Ovary (tissue), 7 donors: ENCODE measurements at regions not wholly inside any gene's neighbourhood (a gene's known extent, or its start where the extent isn't known, plus 50 kb on each side); places are given as distances from the start of the nearest gene placed in this dataset.

ENCODE experiments used
- DNase-seq, 5 donors: peaks; one replicate each; pipeline ENCODE4 v3.0.0-alpha.2; 2019 to 2020
- H3K27ac ChIP-seq, 2 donors: fragments of 200-600 bp; one replicate each; pipeline versions ENCODE4 v1.5.1 to v1.8.0; 2019 to 2022
- H3K27me3 ChIP-seq: fragments of 200-600 bp; one replicate; pipeline ENCODE4 v1.8.0; 2022
- H3K36me3 ChIP-seq: fragments of 200-600 bp; sonication (generic); one replicate; pipeline ENCODE4 v1.5.1; 2019
- H3K4me1 ChIP-seq: one replicate; pipeline ENCODE4 v1.8.1; 2013; ENCODE audit warnings: mild to moderate bottlenecking, moderate library complexity; ENCODE audit not compliant: insufficient read depth
- H3K4me3 ChIP-seq: fragments of 200-600 bp; sonication (generic); one replicate; pipeline ENCODE4 v1.5.1; 2017
- H3K9me3 ChIP-seq, 2 donors: fragments of 200-600 bp in 1 of 2; sonication (generic) in 1 of 2; one replicate each; pipeline versions ENCODE4 v1.5.1 to v1.8.1; 2013 to 2019; ENCODE audit warnings: mild to moderate bottlenecking in 1 of 2, moderate library complexity in 1 of 2
- EP300 ChIP-seq: sonication (generic); formaldehyde crosslinking; IDR thresholded peaks from one replicate; pipeline ENCODE4 v1.6.1; 2017; ENCODE audit warnings: antibody characterized with exemption
- POLR2A ChIP-seq: fragments of 450-650 bp; IDR thresholded peaks from one replicate; pipeline ENCODE4 v1.6.1; 2017; ENCODE audit warnings: antibody characterized with exemption, mild to moderate bottlenecking, moderate library complexity
- WGBS, 3 donors: extraction: QIAGEN DNeasy Blood & Tissue Kit in 1 of 3; methylation state at CpG; one replicate each; pipeline versions ENCODE4 v1.1.5 to v1.1.7; 2013 to 2017; 5-methylcytosine and 5-hydroxymethylcytosine counted together
- intact Hi-C, 4 donors: fragments of 100-400 bp; cut with DNase I; formaldehyde crosslinking; loops; one replicate each; pipeline versions ENCODE4 v1.11.0 to v1.15.1; 2022 to 2023
- TF ChIP-seq, protein P1 (sequence below), 3 donors: fragments of 450-650 bp in 2 of 3; fragments of 200-600 bp in 1 of 3; IDR thresholded peaks; one replicate each; pipeline versions ENCODE4 v1.5.1 to v1.8.0; 2016 to 2022; ENCODE audit warnings: antibody characterized with exemption in 3 of 3, mild to moderate bottlenecking in 1 of 3
- donor health status: DM: no; HTN: no; CAD: no; lungs with moderate emphysema.
- donor health status: DM: no; HTN: no; CAD: no.
- donor health status: Bipolar disorder and iron deficiency.
- donor health status: DM: no; HTN: no; CAD: no.
- donor health status: DM: yes; HTN: yes; CAD: no.

DNA sequence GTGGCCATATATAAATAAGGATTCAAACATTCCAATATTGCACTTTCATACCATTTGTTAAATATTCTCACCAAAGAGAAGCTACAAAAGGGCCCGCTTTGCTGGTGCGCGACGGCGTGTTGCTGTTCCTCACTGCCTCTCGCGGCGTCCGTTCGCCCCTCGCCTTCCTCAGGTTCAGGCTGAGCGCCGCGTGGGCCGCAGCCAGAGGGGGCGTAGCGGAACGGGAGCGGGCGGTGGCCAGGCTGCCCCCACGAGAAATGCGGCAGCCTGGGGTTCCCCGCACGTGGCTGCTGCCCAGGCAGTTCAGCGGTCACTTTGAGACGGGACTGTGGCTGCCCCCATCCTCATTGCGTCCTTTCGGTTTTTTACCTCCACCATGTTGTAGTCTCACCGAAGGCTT, 67.3 kb upstream of the VWDE start:
- no peaks in the 10 kb centered on the region for H3K36me3 ChIP-seq
- TF ChIP-seq, protein P1, sequence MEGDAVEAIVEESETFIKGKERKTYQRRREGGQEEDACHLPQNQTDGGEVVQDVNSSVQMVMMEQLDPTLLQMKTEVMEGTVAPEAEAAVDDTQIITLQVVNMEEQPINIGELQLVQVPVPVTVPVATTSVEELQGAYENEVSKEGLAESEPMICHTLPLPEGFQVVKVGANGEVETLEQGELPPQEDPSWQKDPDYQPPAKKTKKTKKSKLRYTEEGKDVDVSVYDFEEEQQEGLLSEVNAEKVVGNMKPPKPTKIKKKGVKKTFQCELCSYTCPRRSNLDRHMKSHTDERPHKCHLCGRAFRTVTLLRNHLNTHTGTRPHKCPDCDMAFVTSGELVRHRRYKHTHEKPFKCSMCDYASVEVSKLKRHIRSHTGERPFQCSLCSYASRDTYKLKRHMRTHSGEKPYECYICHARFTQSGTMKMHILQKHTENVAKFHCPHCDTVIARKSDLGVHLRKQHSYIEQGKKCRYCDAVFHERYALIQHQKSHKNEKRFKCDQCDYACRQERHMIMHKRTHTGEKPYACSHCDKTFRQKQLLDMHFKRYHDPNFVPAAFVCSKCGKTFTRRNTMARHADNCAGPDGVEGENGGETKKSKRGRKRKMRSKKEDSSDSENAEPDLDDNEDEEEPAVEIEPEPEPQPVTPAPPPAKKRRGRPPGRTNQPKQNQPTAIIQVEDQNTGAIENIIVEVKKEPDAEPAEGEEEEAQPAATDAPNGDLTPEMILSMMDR (IDR thresholded peaks at IDR 0.05), result no peak
- TF ChIP-seq EP300 (no peak), POLR2A (no peak)
- no peak overlapping the region for H3K4me3 ChIP-seq
- no peak for DNase-seq
- 96 to 97% (median 97%) methylated on average over 29 of the region's 29 CpGs for WGBS, 3 donors
- intact Hi-C loops, result no loop called here
- H3K27ac ChIP-seq, result no peak overlapping the region
- H3K4me1 ChIP-seq, result peaks cover 2% of the 10 kb centered on the region
- H3K9me3 ChIP-seq, result no peaks in the 10 kb centered on the region
- no peaks in the 10 kb centered on the region for H3K27me3 ChIP-seq

DNA sequence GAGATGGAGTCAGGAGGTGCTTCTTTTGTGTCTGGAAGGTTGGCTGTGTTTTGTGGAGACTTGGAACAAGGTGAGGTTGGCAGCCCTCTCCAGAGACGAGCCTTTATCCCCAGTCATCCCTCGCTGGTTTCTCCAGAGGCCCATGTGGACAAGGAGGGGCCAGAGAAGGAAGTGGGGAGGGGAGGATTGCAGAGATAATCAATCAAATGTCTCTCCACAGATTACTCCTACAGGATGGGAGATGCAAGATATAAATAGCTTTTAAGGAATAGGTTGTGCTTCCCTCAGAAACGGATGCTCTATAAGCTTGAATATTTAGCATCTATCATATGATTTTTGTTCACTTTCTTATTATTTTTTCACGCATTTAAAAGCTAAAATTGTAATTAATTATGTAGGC, 70.4 kb upstream of the VWDE start:
- intact Hi-C loops, result no loop called here
- no peaks in the 10 kb centered on the region for H3K9me3 ChIP-seq
- DNase-seq, result no peak
- H3K27me3 ChIP-seq, result no peaks in the 10 kb centered on the region
- TF ChIP-seq, protein P1 (IDR thresholded peaks at IDR 0.05), result no peak
- no peak for TF ChIP-seq EP300
- no peak for TF ChIP-seq POLR2A
- H3K27ac ChIP-seq, result no peak overlapping the region
- WGBS, 3 donors, result 57 to 80% (median 67%) methylated on average over 4 of the region's 4 CpGs
- H3K36me3 ChIP-seq, result no peaks in the 10 kb centered on the region
- peaks cover 2% of the 10 kb centered on the region for H3K4me1 ChIP-seq
- no peak overlapping the region for H3K4me3 ChIP-seq

DNA sequence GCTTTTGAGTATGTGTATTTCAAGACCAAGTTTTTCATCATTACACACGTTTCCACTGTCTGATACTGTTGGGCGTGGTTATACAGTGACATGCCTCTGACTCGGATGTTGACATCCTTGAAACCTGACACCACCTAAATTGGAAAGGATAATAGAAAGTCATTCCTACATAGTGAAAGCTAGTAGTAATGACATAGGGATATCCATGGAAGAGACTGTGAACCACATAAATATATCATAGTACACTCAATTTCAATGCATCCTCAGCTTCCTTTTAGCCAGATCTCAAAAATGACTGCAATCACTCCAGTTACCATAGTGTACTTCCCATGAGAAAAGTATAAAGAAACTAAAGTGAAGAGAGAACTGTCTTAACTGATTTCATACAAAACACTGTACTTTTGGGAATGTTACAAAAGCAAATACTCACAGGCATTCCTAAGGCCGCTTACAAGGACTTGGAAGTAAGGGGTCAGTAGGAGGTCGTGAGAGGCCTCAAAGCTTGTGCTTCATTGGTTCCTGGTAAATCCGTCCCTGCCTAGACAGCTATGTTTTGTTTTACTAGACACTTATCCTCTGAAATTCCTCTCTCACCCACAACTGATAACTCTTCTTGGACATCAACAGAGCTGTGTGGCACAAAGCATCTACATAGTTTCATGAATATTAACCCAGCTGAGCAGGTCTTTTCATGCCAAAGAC, 71.8 kb upstream of the VWDE start:
- no peaks in the 10 kb centered on the region for H3K36me3 ChIP-seq
- WGBS, 3 donors, result 37 to 41% (median 38%) methylated on average over 6 of the region's 6 CpGs
- intact Hi-C loops, result no loop called here
- TF ChIP-seq EP300 (no peak), POLR2A (no peak)
- TF ChIP-seq, protein P1 (IDR thresholded peaks at IDR 0.05), result no peak
- H3K4me3 ChIP-seq, result no peak overlapping the region
- DNase-seq, result no peak
- H3K9me3 ChIP-seq, result no peaks in the 10 kb centered on the region
- H3K4me1 ChIP-seq, result peaks cover 2% of the 10 kb centered on the region
- H3K27me3 ChIP-seq, result no peaks in the 10 kb centered on the region
- H3K27ac ChIP-seq, result no peak overlapping the region

DNA sequence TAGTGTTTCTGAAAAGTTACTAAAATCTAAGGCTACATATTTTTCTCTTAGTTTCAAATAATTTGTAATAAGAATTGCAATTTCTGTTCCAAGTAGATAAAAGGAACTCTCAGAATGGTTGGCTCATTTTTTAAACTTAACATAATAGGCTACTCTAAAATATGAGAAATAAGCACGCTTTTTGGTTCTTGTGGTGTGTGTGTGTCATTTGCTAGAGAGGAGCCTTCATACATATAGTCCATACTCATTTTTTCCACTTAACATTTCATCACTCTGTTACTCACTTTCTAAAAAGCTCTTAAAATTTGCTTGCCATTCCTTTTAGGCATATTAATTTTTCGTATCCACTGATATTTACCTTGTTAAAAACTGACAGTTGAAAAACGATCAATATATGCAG, 74.0 kb upstream of the VWDE start:
- H3K27ac ChIP-seq, result no peak overlapping the region
- TF ChIP-seq EP300, result no peak
- TF ChIP-seq, protein P1 (IDR thresholded peaks at IDR 0.05), result no peak
- no peak for TF ChIP-seq POLR2A
- intact Hi-C loops, result no loop called here
- H3K36me3 ChIP-seq, result no peaks in the 10 kb centered on the region
- no peaks in the 10 kb centered on the region for H3K27me3 ChIP-seq
- WGBS, 3 donors, result 35 to 71% (median 63%) methylated on average over 3 of the region's 3 CpGs
- peaks cover 2% of the 10 kb centered on the region for H3K4me1 ChIP-seq
- no peak for DNase-seq
- no peaks in the 10 kb centered on the region for H3K9me3 ChIP-seq
- no peak overlapping the region for H3K4me3 ChIP-seq
